ENCODE measurements at regions not wholly inside any gene's neighbourhood (a gene's known extent, or its start where the extent isn't known, plus 50 kb on each side); places are given as distances from the start of the nearest gene placed in this dataset.

DNA sequence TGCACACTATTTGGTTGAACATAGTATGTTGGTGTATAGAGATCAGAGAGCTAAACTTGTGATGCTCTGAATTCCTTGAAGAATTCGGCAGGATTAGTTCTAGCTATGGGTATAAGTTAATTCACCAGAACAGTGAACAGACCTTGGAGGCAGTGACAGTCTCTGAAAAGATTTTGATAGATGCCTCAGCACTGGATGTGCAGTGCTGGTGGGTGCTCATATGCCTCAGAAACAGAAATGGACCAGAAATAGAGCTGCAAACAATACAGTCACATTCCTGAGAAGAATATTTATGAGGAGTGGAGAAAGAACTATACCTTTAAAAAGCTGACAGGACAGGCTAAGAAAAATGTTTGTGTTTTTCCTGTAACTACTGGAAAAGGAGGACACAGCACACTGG is 747.7 kb downstream of the KCTD16 start:
- DNase-seq = no peak

GRCh38 chr5:144915452-144915851 is 744.8 kb downstream of the KCTD16 start:
- DNase-seq = no peak

DNA sequence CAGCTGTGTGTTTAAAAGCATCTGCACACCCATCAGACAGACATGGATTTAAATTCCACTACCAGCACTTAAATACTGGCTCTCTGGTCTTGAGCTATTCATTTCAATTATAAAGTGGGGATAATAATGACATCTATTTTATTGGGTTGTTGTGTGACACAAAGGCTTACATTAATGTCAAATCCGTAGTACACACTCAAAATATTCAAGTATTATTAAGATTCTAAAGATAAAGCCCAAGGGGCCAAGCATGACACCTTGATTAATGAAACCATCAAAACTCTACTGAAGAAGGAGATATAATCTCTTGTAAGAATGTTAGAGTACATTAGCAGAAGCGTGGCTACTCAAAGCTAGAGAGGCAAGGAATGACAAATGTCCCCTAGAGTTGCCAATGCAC is 743.0 kb downstream of the KCTD16 start:
- DNase-seq = no peak

- no peak for DNase-seq
Measured at GRCh38 chr5:144896473-144896872, 725.8 kb downstream of the KCTD16 start.

GRCh38 chr5:144886668-144887067 is 716.0 kb downstream of the KCTD16 start:
- no peak for DNase-seq

- DNase-seq = no peak
Measured at GRCh38 chr5:144882739-144883283, 712.1 kb downstream of the KCTD16 start.

- DNase-seq = no peak
Measured at GRCh38 chr5:144880513-144880912, 709.8 kb downstream of the KCTD16 start.

GRCh38 chr5:144876990-144877389 is 706.3 kb downstream of the KCTD16 start:
- no peak for DNase-seq

DNA sequence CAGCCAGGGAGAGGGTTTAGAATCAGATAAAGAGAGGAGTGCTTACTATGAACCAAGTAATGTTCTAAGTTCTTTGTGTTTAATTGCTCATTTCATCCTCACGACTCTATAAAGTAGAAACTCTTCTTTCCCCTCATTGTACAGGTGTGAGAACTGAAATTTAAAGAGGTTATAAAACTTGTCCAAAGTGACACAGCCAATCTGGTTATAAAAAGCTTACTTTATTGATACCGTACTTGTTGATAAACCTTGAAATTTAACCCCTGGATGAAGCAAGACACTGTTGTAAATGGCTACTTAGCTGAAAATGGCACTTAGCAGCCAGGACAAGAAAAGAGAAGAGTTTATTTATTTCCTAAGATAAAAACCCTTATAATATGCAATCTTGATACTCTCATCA is 702.4 kb downstream of the KCTD16 start:
- no peak for DNase-seq

- no peak for DNase-seq
Measured at GRCh38 chr5:144864118-144864517, 693.4 kb downstream of the KCTD16 start.

GRCh38 chr5:144857454-144857853 is 686.8 kb downstream of the KCTD16 start:
- no peak for DNase-seq

DNA sequence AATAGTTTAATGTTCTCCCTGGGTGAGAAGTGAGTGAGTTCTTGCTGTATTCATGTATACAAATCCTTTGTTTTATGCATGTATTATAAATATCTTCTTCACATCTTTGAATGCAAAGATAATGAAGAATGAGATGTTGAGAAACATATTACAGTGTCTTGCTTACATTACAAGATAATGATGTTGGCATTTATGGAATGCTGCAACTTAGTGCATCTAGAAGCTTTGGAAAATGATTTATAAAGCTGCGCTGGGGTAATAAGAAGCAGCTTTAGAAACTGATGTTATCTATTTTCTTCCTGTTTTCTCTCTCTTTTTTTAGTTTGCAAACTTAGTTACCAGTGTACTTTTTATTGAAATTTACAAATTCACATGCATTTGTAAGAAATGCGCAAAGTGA is 673.4 kb downstream of the KCTD16 start:
- DNase-seq = no peak

DNA sequence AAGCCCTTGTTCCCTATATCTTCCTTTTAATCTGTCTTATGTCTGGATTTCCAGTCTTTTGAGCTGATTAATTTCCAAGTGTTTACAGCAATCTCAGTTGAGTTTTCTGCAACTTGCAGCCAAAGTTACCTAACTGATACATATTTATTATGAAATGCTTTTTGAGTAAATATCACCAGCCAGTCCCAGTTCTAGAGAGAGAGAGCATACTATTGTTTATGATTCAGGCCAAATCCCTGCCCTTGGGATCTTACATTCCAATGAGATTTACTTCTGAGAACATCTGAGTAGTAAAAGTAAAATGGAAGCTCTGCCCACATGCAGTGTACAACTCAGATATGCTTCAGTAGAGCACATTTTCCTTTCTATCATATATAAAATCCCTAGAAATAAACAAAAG is 661.7 kb downstream of the KCTD16 start:
- DNase-seq = no peak

GRCh38 chr5:144831650-144832049 is 661.0 kb downstream of the KCTD16 start:
- no peak for DNase-seq

- DNase-seq = no peak
Measured at GRCh38 chr5:144822503-144822902, 651.8 kb downstream of the KCTD16 start.

GRCh38 chr5:144820278-144820677 is 649.6 kb downstream of the KCTD16 start:
- no peak for DNase-seq

- DNase-seq = no peak
Measured at GRCh38 chr5:144815131-144815530, 644.5 kb downstream of the KCTD16 start.

- peak; percentile 88 for DNase-seq
Measured at GRCh38 chr5:144812763-144813162, 642.1 kb downstream of the KCTD16 start.

- DNase-seq = no peak
Measured at GRCh38 chr5:144800169-144800568, 629.5 kb downstream of the KCTD16 start.

DNA sequence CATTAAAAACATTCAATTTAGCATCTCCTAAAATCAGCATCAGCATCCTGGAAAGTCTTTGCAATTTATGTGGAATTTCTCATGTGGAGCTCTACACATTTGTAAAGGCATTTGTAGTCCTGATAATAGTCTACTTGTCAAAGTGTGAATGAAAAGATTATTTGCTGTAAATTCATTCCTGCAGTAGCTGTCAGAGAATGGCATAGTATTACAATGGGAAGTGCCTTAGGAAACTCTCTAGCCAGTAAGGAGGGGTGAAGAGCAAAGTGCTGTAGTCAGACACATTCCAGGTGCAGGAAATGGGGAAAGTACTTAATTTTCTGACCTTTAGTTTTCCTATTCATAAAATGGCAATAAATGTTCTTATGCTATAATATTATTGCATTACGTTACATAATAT is 627.9 kb downstream of the KCTD16 start:
- no peak for DNase-seq

DNA sequence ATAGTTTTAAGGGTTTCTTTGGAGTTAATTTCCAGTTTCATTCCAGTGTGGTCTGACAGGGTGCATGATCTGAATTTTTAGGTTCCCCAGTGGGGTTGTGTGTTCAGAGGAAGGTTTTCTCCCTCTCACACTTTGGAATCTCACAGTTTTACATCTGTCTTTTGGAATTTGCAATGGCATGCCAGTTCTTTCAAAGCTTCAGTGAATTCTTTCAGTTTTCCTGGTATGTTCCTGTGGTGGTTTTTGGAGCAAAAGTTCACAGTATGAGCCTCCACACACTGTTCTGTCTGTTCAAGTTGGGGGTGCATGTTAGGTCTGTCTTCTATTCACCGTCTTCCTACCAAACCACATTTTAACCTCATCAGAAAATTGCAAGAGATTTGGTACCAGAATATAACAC is 624.2 kb downstream of the KCTD16 start:
- DNase-seq = peak; percentile 37

DNA sequence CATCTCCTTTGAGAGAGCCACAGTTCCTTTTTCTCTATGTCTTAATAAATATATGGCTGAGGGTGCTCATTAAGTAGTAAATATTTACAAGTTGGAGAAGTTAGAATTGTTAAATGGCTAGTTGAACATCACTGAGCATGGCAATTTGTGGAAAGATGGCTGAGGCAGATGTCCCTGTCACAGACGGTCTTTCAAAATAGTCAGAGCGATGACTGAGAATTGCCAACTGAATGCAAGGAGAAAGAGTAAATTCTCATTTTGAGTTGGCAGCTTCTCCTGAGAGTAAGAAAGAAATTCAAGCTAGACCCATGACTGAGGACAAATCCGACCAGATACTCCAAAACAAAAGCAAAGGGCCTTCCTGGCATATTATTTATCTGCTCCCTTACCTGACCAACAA is 617.9 kb downstream of the KCTD16 start:
- no peak for DNase-seq

- DNase-seq = no peak
Measured at GRCh38 chr5:144788046-144788445, 617.4 kb downstream of the KCTD16 start.

DNA sequence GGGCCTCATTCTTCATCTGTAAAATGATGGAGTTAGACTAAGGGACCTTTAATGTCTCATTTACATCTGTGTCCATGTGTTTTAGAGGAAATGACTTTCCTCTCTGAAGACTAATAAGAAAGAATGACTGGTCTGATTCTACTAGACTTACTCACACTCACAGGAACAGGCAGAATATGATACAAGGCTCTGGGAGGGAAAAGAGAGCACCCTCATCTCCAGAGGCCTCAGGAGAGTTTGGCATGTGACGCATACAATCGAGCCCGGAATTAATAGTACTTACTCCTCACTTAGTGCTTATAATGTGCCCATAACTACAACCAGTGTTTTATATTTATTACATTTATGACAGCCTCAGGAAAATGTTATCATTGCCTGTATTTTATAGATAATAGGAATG is 608.7 kb downstream of the KCTD16 start:
- DNase-seq = peak; percentile 17

GRCh38 chr5:144778561-144778960 is 607.9 kb downstream of the KCTD16 start:
- peak; percentile 6 for DNase-seq

DNA sequence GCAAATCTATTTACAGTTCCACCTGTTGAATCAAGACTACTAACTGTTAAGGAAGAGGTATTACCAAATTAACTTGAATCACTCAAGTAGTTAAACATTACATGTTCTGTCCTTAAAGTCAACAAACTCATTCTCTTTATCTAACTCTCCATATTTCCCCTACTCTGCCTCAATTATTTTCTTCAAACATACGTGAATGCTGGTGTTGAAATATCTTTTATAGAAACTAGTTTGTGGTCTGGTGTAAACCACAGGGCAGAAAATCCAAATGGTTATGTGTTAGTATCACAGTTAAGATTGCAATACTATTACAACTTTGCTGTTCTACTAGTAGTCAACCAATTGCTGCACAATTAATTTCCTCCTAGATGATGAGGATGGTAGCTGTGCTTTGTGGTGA is 603.5 kb downstream of the KCTD16 start:
- no peak for DNase-seq

Data from fibroblast of skin of abdomen (primary cell).